K562 (cell line): ENCODE measurements at regions not wholly inside any gene's neighbourhood (a gene's known extent, or its start where the extent isn't known, plus 50 kb on each side); places are given as distances from the start of the nearest gene placed in this dataset.

ENCODE experiments used
- ATAC-seq: fragments of 200-7000 bp; cut with Tn5 transposase; 3 replicates; pipeline ENCODE4 v1.9.1; 2020; ENCODE audit warnings: moderate library complexity
- BruUV-seq: library from RNA; stranded (reverse); fragments of 400-500 nt; replicated peaks from 2 replicates; lab custom pipeline; 2021; lab: Mats Ljungman, UMichigan
- CTCF ChIA-PET: fragments of 300-600 bp; formaldehyde crosslinking; extraction: SDS; loops from one replicate; lab custom pipeline; 2021; ENCODE audit warnings: low intra/inter-chr PET ratio; lab: Yijun Ruan, JAX
- POLR2A ChIA-PET: fragments of 300-600, 350-650 bp; sonication (Branson Sonifier 250); formaldehyde crosslinking; extraction: SDS; loops from one replicate; lab custom pipeline; 2021; ENCODE audit warnings: antibody characterized with exemption, inconsistent platforms; lab: Yijun Ruan, JAX
- DNase-seq, 4 experiments: peaks; one replicate each; pipeline versions ENCODE4 v3.0.0 to v3.0.0-alpha.2; 2011 to 2018; ENCODE audit warnings: low spot score in 3 of 4, mixed read lengths in 3 of 4; ENCODE audit errors: extremely low read depth in 1 of 4
- FAIRE-seq: peaks from 2 replicates; lab custom pipeline; 2011; peaks lifted over from hg19 to GRCh38; lab: Jason Lieb, UNC
- H2AFZ ChIP-seq: 2 replicates; pipeline ENCODE4 v1.6.0; 2011; ENCODE audit warnings: low read depth, low read length, control low read depth, inconsistent platforms
- H3K27ac ChIP-seq: fragments of 200-600 bp; 3 replicates; pipeline ENCODE4 v1.8.0; 2011; ENCODE audit warnings: low read depth, mild to moderate bottlenecking, control low read depth, inconsistent platforms, low read length, moderate library complexity, mixed read lengths; ENCODE audit errors: extremely low read depth
- H3K27me3 ChIP-seq, 2 experiments: fragments of 300-600 bp in 1 of 2; 2 replicates in 1 of 2; 3 replicates in 1 of 2; pipeline versions ENCODE4 v1.6.0 to v1.8.0; 2011; ENCODE audit warnings: inconsistent platforms in 2 of 2, low read length in 2 of 2, mild to moderate bottlenecking in 1 of 2, mixed read lengths in 1 of 2, moderate library complexity in 1 of 2; ENCODE audit not compliant: control insufficient read depth in 2 of 2, insufficient read depth in 2 of 2
- H3K36me3 ChIP-seq: fragments of 300-600 bp; 3 replicates; pipeline ENCODE4 v1.8.0; 2011; ENCODE audit warnings: mild to moderate bottlenecking, low read length, inconsistent platforms; ENCODE audit not compliant: control insufficient read depth, insufficient read depth
- H3K4me1 ChIP-seq, 2 experiments: fragments of 200-600 bp in 1 of 2; replicated peaks in 1 of 2; 2 replicates in 1 of 2; 3 replicates in 1 of 2; pipeline versions ENCODE4 v1.5.1 to v1.8.0; 2011; ENCODE audit warnings: inconsistent platforms in 2 of 2, low read length in 2 of 2, mild to moderate bottlenecking in 1 of 2, mixed read lengths in 1 of 2, moderate library complexity in 1 of 2; ENCODE audit not compliant: control insufficient read depth in 2 of 2, insufficient read depth in 2 of 2
- H3K4me2 ChIP-seq: 2 replicates; pipeline ENCODE4 v1.6.1; 2011; ENCODE audit warnings: low read length, control low read depth, inconsistent platforms, mixed read lengths; ENCODE audit not compliant: insufficient read depth
- H3K4me3 ChIP-seq: fragments of 200-600 bp; sonication (generic), shearing (Covaris generic); 2 replicates; pipeline ENCODE4 v1.5.1; 2016; ENCODE audit warnings: control low read depth, inconsistent platforms
- H3K79me2 ChIP-seq: fragments of 200-600 bp; 3 replicates; pipeline ENCODE4 v1.8.0; 2011; ENCODE audit warnings: low read length, inconsistent platforms; ENCODE audit not compliant: control insufficient read depth, insufficient read depth
- H3K9ac ChIP-seq, 2 experiments: 2 replicates each; pipeline versions ENCODE4 v1.6.0 to v1.6.1; 2011; ENCODE audit warnings: low read depth in 2 of 2, low read length in 2 of 2, control low read depth in 1 of 2, inconsistent platforms in 1 of 2, mild to moderate bottlenecking in 1 of 2, mixed read lengths in 1 of 2; ENCODE audit not compliant: insufficient read depth in 1 of 2
- H3K9me1 ChIP-seq: one replicate; pipeline ENCODE4 v1.6.0; 2011; ENCODE audit warnings: inconsistent platforms, mild to moderate bottlenecking, low read length, moderate library complexity; ENCODE audit not compliant: control insufficient read depth, insufficient read depth
- H3K9me3 ChIP-seq: replicated peaks from 2 replicates; pipeline ENCODE4 v1.5.1; 2011; ENCODE audit warnings: low read depth, low read length, inconsistent platforms; ENCODE audit not compliant: control insufficient read depth, insufficient read depth
- H4K20me1 ChIP-seq: replicated peaks from 2 replicates; pipeline ENCODE4 v1.6.1; 2011; ENCODE audit warnings: low read length, inconsistent platforms, mixed read lengths; ENCODE audit not compliant: control insufficient read depth, insufficient read depth
- BCOR ChIP-seq: fragments of 450-650 bp; IDR thresholded peaks from 2 replicates; pipeline ENCODE4 v1.6.1; 2016
- MED1 ChIP-seq: sonication (generic); formaldehyde crosslinking; IDR thresholded peaks from 2 replicates; pipeline ENCODE4 v1.8.1; 2023; ENCODE audit warnings: missing genetic modification reagents, borderline replicate concordance
- NCOR1 ChIP-seq: fragments of 450-650 bp; IDR thresholded peaks from 2 replicates; pipeline ENCODE4 v1.6.1; 2016; ENCODE audit warnings: mild to moderate bottlenecking, moderate library complexity
- PCBP1 ChIP-seq: fragments of 200-400 bp; formaldehyde crosslinking; IDR thresholded peaks from 2 replicates; pipeline ENCODE4 v1.6.1; 2018; ENCODE audit warnings: mild to moderate bottlenecking, low read depth, low read length; ENCODE audit not compliant: poor library complexity, severe bottlenecking
- TSC22D4 ChIP-seq: fragments of 450-650 bp; IDR thresholded peaks from 2 replicates; pipeline ENCODE4 v1.6.1; 2016; ENCODE audit warnings: missing genetic modification characterization, missing biosample characterization, control low read depth
- ZNF124 ChIP-seq: sonication (generic); formaldehyde crosslinking; IDR thresholded peaks from 2 replicates; pipeline ENCODE4 v1.8.1; 2022; ENCODE audit warnings: missing genetic modification reagents
- ZNF263 ChIP-seq: sonication (generic); formaldehyde crosslinking; IDR thresholded peaks from 2 replicates; pipeline ENCODE4 v1.8.0; 2022; ENCODE audit warnings: mild to moderate bottlenecking, missing genetic modification reagents, borderline replicate concordance
- ZNF589 ChIP-seq: fragments of 200-800 bp; sonication (Bioruptor generic); IDR thresholded peaks from 2 replicates; pipeline ENCODE4 v1.6.1; 2016; ENCODE audit warnings: low read depth, missing genetic modification characterization, missing compliant biosample characterization
- WGBS: fragments of 100-300 bp; shearing (Covaris generic); methylation state at CpG from one replicate; pipeline ENCODE4 v1.1.6; 2016; ENCODE audit warnings: low coverage, mixed read lengths; ENCODE audit not compliant: insufficient coverage; ENCODE audit errors: missing lambda C conversion rate; 5-methylcytosine and 5-hydroxymethylcytosine counted together
- in situ Hi-C: fragments of 300-500 bp; cut with MboI; formaldehyde crosslinking; loops from 4 replicates; pipeline ENCODE4 v1.15.0; 2018; ENCODE audit warnings: inconsistent platforms, mixed read lengths
- intact Hi-C: fragments of 100-400 bp; cut with micrococcal nuclease; formaldehyde crosslinking; loops from 2 replicates; pipeline ENCODE4 v1.14.2; 2022
- TF ChIP-seq, protein P1 (sequence below): sonication (generic); formaldehyde crosslinking; IDR thresholded peaks from 2 replicates; pipeline ENCODE4 v1.8.0; 2022; ENCODE audit warnings: mild to moderate bottlenecking, missing genetic modification reagents
- TF ChIP-seq, protein P2 (sequence below), 3 experiments: IDR thresholded peaks in 2 of 3; conservative IDR thresholded peaks in 1 of 3; 2 replicates each; pipeline ENCODE4 v1.5.1; 2011 to 2012; ENCODE audit warnings: low read length in 3 of 3, mild to moderate bottlenecking in 3 of 3, control low read depth in 2 of 3, improper control_type of control experiment in 1 of 3, inconsistent platforms in 1 of 3, low read depth in 1 of 3, mixed read lengths in 1 of 3, moderate library complexity in 1 of 3; ENCODE audit not compliant: insufficient read depth in 2 of 3

DNA sequence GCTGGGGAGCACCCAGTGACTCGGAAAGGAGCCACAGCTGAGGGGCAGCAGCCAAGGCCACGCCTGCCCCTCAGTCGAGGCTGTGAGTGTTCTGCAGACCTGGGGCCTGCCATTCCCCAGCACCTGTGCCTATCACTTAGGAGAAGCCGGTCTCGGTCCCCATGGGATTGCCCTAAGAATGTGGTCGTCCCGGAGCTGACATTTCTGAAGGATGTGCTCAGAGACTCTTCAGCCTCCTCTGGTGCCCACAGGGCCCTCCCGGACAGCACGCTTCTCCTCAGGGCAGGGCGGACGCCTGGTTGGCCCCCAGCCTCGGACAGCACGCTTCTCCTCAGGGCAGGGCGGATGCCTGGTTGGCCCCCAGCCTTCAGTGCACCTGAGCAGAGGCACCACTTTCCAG is 223.9 kb downstream of the ERMARD start (continued):
- TF ChIP-seq TSC22D4 (tag) (no peak), BCOR (no peak), ZNF589 (CRISPR knock-in tag) (no peak)
- TF ChIP-seq, protein P1, sequence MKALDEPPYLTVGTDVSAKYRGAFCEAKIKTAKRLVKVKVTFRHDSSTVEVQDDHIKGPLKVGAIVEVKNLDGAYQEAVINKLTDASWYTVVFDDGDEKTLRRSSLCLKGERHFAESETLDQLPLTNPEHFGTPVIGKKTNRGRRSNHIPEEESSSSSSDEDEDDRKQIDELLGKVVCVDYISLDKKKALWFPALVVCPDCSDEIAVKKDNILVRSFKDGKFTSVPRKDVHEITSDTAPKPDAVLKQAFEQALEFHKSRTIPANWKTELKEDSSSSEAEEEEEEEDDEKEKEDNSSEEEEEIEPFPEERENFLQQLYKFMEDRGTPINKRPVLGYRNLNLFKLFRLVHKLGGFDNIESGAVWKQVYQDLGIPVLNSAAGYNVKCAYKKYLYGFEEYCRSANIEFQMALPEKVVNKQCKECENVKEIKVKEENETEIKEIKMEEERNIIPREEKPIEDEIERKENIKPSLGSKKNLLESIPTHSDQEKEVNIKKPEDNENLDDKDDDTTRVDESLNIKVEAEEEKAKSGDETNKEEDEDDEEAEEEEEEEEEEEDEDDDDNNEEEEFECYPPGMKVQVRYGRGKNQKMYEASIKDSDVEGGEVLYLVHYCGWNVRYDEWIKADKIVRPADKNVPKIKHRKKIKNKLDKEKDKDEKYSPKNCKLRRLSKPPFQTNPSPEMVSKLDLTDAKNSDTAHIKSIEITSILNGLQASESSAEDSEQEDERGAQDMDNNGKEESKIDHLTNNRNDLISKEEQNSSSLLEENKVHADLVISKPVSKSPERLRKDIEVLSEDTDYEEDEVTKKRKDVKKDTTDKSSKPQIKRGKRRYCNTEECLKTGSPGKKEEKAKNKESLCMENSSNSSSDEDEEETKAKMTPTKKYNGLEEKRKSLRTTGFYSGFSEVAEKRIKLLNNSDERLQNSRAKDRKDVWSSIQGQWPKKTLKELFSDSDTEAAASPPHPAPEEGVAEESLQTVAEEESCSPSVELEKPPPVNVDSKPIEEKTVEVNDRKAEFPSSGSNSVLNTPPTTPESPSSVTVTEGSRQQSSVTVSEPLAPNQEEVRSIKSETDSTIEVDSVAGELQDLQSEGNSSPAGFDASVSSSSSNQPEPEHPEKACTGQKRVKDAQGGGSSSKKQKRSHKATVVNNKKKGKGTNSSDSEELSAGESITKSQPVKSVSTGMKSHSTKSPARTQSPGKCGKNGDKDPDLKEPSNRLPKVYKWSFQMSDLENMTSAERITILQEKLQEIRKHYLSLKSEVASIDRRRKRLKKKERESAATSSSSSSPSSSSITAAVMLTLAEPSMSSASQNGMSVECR (CRISPR knock-in tag) = no peak
- TF ChIP-seq, all 486 proteins: peak for 0

DNA sequence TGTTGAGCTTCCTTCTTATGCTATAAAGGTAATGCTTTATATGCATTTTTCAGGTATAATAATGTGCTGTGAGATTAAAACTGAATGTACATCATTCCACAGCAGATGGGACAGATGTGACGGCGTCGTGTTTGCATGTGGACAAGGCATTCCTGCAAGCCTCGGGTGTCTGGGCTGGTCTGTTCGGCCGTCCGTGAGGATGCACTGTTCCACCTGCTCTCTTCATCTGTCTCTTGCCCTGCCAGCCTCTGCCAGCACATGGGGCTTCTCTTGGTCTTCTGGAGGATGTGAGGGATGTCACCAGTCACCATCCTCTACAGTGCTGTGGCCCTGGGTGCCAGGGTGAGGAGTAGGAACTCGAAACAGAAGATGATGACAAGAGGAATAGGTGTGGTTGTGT is 223.2 kb downstream of the ERMARD start:
- in situ Hi-C loops = no loop called here
- Histone ChIP-seq H3K36me3 (no peaks in the 10 kb centered on the region), H3K9me1 (no peaks in the 10 kb centered on the region)
- no peak for TF ChIP-seq ZNF263 (CRISPR knock-in tag)
- TF ChIP-seq PCBP1 = no peak
- no peak for TF ChIP-seq NCOR1
- TF ChIP-seq ZNF124 (CRISPR knock-in tag) = no peak
- TF ChIP-seq, protein P2, sequence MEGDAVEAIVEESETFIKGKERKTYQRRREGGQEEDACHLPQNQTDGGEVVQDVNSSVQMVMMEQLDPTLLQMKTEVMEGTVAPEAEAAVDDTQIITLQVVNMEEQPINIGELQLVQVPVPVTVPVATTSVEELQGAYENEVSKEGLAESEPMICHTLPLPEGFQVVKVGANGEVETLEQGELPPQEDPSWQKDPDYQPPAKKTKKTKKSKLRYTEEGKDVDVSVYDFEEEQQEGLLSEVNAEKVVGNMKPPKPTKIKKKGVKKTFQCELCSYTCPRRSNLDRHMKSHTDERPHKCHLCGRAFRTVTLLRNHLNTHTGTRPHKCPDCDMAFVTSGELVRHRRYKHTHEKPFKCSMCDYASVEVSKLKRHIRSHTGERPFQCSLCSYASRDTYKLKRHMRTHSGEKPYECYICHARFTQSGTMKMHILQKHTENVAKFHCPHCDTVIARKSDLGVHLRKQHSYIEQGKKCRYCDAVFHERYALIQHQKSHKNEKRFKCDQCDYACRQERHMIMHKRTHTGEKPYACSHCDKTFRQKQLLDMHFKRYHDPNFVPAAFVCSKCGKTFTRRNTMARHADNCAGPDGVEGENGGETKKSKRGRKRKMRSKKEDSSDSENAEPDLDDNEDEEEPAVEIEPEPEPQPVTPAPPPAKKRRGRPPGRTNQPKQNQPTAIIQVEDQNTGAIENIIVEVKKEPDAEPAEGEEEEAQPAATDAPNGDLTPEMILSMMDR (IDR thresholded peaks at IDR 0.05 in 2 of 3, conservative IDR thresholded peaks at IDR 0.05 in 1 of 3; ENCODE audit: insufficient read depth in 2 of 3, low read depth in 1 of 3, low read length in 3 of 3) = no peak
- TF ChIP-seq MED1 (CRISPR knock-in tag) = no peak
- TF ChIP-seq, all 486 proteins: peak for 0
- CTCF ChIA-PET = no interaction called here
- Histone ChIP-seq H2AFZ (no peak overlapping the region), H3K4me1 (no peaks in the 10 kb centered on the region; a peak in 1 of 5 replicates), H3K9me3 (no peaks in the 10 kb centered on the region), H3K4me3 (no peak overlapping the region), H3K27ac (no peak overlapping the region), H3K27me3 (peaks cover 21 to 55% of the 10 kb centered on the region in 2 experiments), H3K9ac (no peak overlapping the region), H3K4me2 (no peak overlapping the region), H3K79me2 (no peaks in the 10 kb centered on the region), H4K20me1 (peaks cover 11% of the 10 kb centered on the region; the same call in 1 of the 2 replicates)
- WGBS = 2% methylated on average over 8 of the region's 8 CpGs
- FAIRE-seq (no peak), ATAC-seq (no peak), DNase-seq (no peak)
- POLR2A ChIA-PET = interaction anchor here (0.7 kb wide), 1 partner anchor 24 kb away, joined by 4 read pairs; no protein-coding TSS in a partner anchor
- BruUV-seq = no TSS peak
- intact Hi-C loops = no loop called here
